ENCODE measurements at regions not wholly inside any gene's neighbourhood (a gene's known extent, or its start where the extent isn't known, plus 50 kb on each side); places are given as distances from the start of the nearest gene placed in this dataset.

DNA sequence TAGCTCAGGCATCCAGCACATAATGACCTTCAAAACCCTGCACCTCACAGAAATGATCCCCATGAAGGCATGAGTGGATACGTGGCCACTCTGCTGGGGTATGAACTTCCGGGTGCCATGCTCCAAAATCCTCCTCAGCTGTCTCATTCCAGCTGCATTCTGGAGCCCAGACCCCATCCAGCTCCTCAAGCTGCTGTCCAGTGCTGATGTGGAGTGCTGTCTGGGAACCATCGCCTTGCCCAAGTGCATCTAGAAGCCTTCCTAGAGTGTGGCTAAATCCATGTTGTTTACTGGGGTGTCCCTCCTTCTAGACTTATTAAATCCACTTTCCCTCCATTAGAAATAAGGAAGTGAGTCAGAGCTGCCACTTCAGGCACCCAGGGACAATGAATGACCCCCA is 130.8 kb upstream of the PTPRT start (continued):
- TF ChIP-seq BHLHE40 (IDR thresholded peaks at IDR 0.05; ENCODE audit: low read length) (no peak), HNRNPH1 (optimal IDR thresholded peaks at IDR 0.05; ENCODE audit: low read depth, low read length) (no peak), ZNF777 (CRISPR knock-in tag; IDR thresholded peaks at IDR 0.05) (no peak)

DNA sequence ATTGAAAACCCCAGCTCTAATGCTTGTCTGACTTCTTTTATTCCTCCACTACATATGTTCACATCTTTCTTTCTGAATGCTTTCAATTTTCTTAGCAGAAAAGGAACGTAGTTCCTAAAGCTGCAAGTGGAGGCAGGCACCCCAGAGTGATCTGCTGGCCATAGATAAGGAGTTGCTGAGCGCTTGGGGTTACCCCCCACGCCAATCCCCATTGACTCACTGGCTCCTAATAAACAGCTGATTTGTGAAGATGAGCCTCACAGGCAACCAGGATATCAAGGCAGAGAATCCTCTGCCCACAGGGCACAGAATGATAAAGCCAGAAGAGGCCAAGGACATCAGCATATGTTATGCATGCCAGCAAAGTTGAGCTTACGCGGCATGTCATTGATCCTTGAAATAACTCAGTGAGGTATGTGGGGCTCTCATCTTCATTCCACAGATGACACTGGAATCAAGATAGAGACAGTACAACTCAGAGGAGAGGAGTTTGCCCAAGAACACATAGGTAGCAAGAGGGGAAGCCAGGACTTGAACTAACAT is 129.1 kb upstream of the PTPRT start:
- BruUV-seq (replicated peaks), result no TSS peak
- ChIA-PET CTCF (ENCODE audit: low intra/inter-chr PET ratio, low total read pairs) (no interaction called here), POLR2A (no interaction called here)
- H3K79me2 ChIP-seq (ENCODE audit: insufficient read depth, low read length), result no peaks in the 10 kb centered on the region
- FAIRE-seq (no peak), DNase-seq (ENCODE audit: low spot score) (no peak), ATAC-seq (no peak)
- no peaks in the 10 kb centered on the region for H3K36me3 ChIP-seq (replicated peaks in 1 of 2; ENCODE audit: control insufficient read depth in 1 of 2, insufficient read depth in 2 of 2, low read length in 2 of 2)
- no peak overlapping the region for H3K4me3 ChIP-seq (replicated peaks in 1 of 3; ENCODE audit: insufficient read depth in 1 of 3, low read depth in 2 of 3, low read length in 3 of 3)
- no peak for TF ChIP-seq ZNF367 (CRISPR knock-in tag; IDR thresholded peaks at IDR 0.05; ENCODE audit: borderline replicate concordance)
- no peak for TF ChIP-seq CEBPB (IDR thresholded peaks at IDR 0.05; ENCODE audit: borderline replicate concordance, low read depth, low read length)
- TF ChIP-seq FOXK2 (IDR thresholded peaks at IDR 0.05), result no peak
- TF ChIP-seq ZNF703 (CRISPR knock-in tag; IDR thresholded peaks at IDR 0.05; ENCODE audit: borderline replicate concordance), result no peak
- no peak for TF ChIP-seq ZBTB49 (CRISPR knock-in tag; IDR thresholded peaks at IDR 0.05; ENCODE audit: borderline replicate concordance)
- no peak overlapping the region for H3K27ac ChIP-seq (ENCODE audit: extremely low read length, insufficient read depth, low read length)
- peaks cover 0 to 23% of the 10 kb centered on the region in 2 experiments; a peak in 3 of 5 replicates for H3K27me3 ChIP-seq (ENCODE audit: control insufficient read depth in 1 of 2, insufficient read depth in 2 of 2, low read length in 2 of 2)
- no peak overlapping the region for H2AFZ ChIP-seq (ENCODE audit: low read length)
- no peak overlapping the region for H3K4me2 ChIP-seq (ENCODE audit: low read depth, low read length)
- H4K20me1 ChIP-seq (ENCODE audit: insufficient read depth, low read length), result no peaks in the 10 kb centered on the region
- intact Hi-C loops (cut with micrococcal nuclease; ENCODE audit: unreplicated experiment), result no loop called here
- WGBS (ENCODE audit: low lambda C conversion rate), result 14% methylated on average over 5 of the region's 5 CpGs
- no peaks in the 10 kb centered on the region for H3K4me1 ChIP-seq (ENCODE audit: insufficient read depth, low read length)
- in situ Hi-C loops (cut with HindIII; ENCODE audit: extremely low pct_ligation_motif_present, low pct_unique_long_range_greater_than_20kb), result no loop called here
- H3K9me3 ChIP-seq (ENCODE audit: low read length), result no peaks in the 10 kb centered on the region
- no peak overlapping the region for H3K9ac ChIP-seq (ENCODE audit: insufficient read depth, low read depth, low read length)

All from HepG2 (cell line).